ENCODE measurements at regions not wholly inside any gene's neighbourhood (a gene's known extent, or its start where the extent isn't known, plus 50 kb on each side); places are given as distances from the start of the nearest gene placed in this dataset.

DNA sequence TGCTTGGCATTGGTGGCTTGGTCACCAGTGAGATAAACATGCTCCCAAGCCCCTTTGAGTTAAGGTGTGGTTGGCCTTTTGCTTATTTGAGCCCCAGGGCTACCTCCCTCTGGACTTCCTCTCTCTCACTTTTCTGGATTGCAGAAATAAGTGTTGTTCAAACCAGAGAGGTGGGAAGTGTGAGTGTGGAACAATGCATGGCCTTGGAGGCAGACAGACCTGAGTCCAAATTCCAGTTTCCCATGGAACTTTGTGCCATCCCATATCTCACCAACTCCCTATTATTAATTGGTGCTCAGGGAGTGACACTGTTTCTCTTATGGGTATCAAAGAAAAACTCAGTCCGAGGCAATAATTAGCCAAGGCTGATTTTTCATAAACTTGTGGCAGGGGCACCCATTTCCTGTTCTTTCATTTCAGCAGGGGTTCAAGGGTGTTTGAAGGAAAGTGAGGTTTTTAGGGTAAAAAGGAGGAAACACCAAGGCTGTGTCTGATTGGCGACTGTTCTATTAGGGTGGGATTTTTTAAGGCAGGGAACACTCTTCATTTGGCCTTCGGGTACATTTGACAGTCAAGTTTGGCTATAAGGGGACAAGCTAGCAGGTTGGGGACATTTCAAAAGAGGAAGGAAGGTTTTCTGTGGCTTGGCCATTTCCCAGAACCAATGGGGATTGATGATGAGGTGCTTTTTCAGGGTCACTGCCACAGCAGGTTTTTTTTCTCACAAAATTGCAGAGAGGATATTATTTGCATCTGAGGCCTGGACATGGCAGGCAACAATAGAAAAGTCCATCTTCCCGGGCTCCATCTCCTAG is 148.8 kb upstream of the NPY start:
- TF ChIP-seq, protein P1, sequence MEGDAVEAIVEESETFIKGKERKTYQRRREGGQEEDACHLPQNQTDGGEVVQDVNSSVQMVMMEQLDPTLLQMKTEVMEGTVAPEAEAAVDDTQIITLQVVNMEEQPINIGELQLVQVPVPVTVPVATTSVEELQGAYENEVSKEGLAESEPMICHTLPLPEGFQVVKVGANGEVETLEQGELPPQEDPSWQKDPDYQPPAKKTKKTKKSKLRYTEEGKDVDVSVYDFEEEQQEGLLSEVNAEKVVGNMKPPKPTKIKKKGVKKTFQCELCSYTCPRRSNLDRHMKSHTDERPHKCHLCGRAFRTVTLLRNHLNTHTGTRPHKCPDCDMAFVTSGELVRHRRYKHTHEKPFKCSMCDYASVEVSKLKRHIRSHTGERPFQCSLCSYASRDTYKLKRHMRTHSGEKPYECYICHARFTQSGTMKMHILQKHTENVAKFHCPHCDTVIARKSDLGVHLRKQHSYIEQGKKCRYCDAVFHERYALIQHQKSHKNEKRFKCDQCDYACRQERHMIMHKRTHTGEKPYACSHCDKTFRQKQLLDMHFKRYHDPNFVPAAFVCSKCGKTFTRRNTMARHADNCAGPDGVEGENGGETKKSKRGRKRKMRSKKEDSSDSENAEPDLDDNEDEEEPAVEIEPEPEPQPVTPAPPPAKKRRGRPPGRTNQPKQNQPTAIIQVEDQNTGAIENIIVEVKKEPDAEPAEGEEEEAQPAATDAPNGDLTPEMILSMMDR (conservative IDR thresholded peaks at IDR 0.05; ENCODE audit: control insufficient read depth, insufficient read depth, low read depth, low read length): no peak
- H3K4me3 ChIP-seq (ENCODE audit: control insufficient read depth, low read depth, low read length): no peak overlapping the region
- DNase-seq (ENCODE audit: low read depth): no peak

DNA sequence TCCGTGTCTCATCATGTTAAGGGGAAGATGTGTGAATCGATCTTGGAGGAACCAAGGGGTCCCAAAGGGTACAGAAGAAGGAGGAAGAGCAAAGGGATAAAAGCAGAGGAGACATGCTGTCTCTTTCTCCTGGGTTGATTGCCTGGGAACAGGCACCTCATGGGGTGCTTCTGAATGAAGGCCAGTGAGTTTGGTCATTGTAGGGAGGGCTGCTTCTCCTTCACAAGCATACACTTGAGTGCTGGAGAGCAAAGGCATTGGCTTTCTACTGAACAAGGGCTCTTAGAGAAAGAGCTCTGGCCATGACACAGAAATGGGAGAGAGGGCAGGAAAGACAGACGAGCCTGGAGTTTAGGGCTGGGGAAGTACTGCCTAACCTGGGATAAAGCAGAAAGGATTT is 146.7 kb upstream of the NPY start:
- TF ChIP-seq, protein P1 (conservative IDR thresholded peaks at IDR 0.05; ENCODE audit: control insufficient read depth, insufficient read depth, low read depth, low read length): no peak

GRCh38 chr7:24138343-24138742 is 145.6 kb upstream of the NPY start:
- no peak overlapping the region for H3K4me3 ChIP-seq (ENCODE audit: control insufficient read depth, low read depth, low read length)
- TF ChIP-seq, protein P1 (conservative IDR thresholded peaks at IDR 0.05; ENCODE audit: control insufficient read depth, insufficient read depth, low read depth, low read length): no peak
- DNase-seq (ENCODE audit: low read depth): no peak

More for the DNA sequence above, 146.7 kb upstream of the NPY start:
- no peak overlapping the region for H3K4me3 ChIP-seq (ENCODE audit: control insufficient read depth, low read depth, low read length)
- no peak for DNase-seq (ENCODE audit: low read depth)

- no peak overlapping the region for H3K4me3 ChIP-seq (ENCODE audit: control insufficient read depth, low read depth, low read length)
- TF ChIP-seq, protein P1 (conservative IDR thresholded peaks at IDR 0.05; ENCODE audit: control insufficient read depth, insufficient read depth, low read depth, low read length): no peak
- DNase-seq (ENCODE audit: low read depth): no peak
Measured at GRCh38 chr7:24140001-24140400, 144.0 kb upstream of the NPY start.

- DNase-seq (ENCODE audit: low read depth): no peak
- TF ChIP-seq, protein P1 (conservative IDR thresholded peaks at IDR 0.05; ENCODE audit: control insufficient read depth, insufficient read depth, low read depth, low read length): no peak
- H3K4me3 ChIP-seq (ENCODE audit: control insufficient read depth, low read depth, low read length): no peak overlapping the region
Measured at GRCh38 chr7:24141874-24142509, 142.0 kb upstream of the NPY start.

GRCh38 chr7:24143547-24143946 is 140.4 kb upstream of the NPY start:
- TF ChIP-seq, protein P1 (conservative IDR thresholded peaks at IDR 0.05; ENCODE audit: control insufficient read depth, insufficient read depth, low read depth, low read length): no peak
- DNase-seq (ENCODE audit: low read depth): no peak
- no peak overlapping the region for H3K4me3 ChIP-seq (ENCODE audit: control insufficient read depth, low read depth, low read length)
